Liver (tissue), 8 donors: ENCODE measurements at regions not wholly inside any gene's neighbourhood (a gene's known extent, or its start where the extent isn't known, plus 50 kb on each side); places are given as distances from the start of the nearest gene placed in this dataset.

Experiments used
- DNase-seq: peaks from one replicate; pipeline ENCODE4 v3.0.0-alpha.2; 2017; ENCODE audit warnings: low spot score
- H3K27ac ChIP-seq, 2 donors: one replicate each; pipeline ENCODE4 v1.7.0; 2013; ENCODE audit warnings: inconsistent platforms in 2 of 2, low read length in 2 of 2, control low read depth in 1 of 2, low read depth in 1 of 2, mild to moderate bottlenecking in 1 of 2
- H3K27me3 ChIP-seq, 4 donors: one replicate each; pipeline versions ENCODE4 v1.6.1 to v1.7.0; 2013; ENCODE audit warnings: low read length in 3 of 4, inconsistent platforms in 1 of 4, mild to moderate bottlenecking in 1 of 4, moderate library complexity in 1 of 4; ENCODE audit not compliant: control insufficient read depth in 4 of 4, insufficient read depth in 4 of 4
- H3K36me3 ChIP-seq, 4 donors: one replicate each; pipeline versions ENCODE4 v1.6.1 to v1.7.0; 2013; ENCODE audit warnings: low read length in 3 of 4, mild to moderate bottlenecking in 3 of 4, low read depth in 1 of 4, moderate library complexity in 1 of 4; ENCODE audit not compliant: control insufficient read depth in 4 of 4, insufficient read depth in 3 of 4
- H3K4me1 ChIP-seq, 4 donors: one replicate each; pipeline versions ENCODE4 v1.6.1 to v1.7.0; 2013; ENCODE audit warnings: low read length in 3 of 4, mild to moderate bottlenecking in 3 of 4, moderate library complexity in 1 of 4; ENCODE audit not compliant: control insufficient read depth in 4 of 4, insufficient read depth in 4 of 4
- H3K4me3 ChIP-seq, 3 donors: one replicate each; pipeline versions ENCODE4 v1.6.1 to v1.7.0; 2013; ENCODE audit warnings: low read length in 3 of 3, control low read depth in 1 of 3, low read depth in 1 of 3, mild to moderate bottlenecking in 1 of 3
- H3K9ac ChIP-seq, 2 donors: one replicate each; pipeline ENCODE4 v1.7.0; 2013; ENCODE audit warnings: low read length in 2 of 2, mild to moderate bottlenecking in 2 of 2, moderate library complexity in 2 of 2, control low read depth in 1 of 2, low read depth in 1 of 2
- H3K9me3 ChIP-seq, 4 donors: one replicate each; pipeline versions ENCODE4 v1.6.1 to v1.7.0; 2013; ENCODE audit warnings: low read length in 3 of 4; ENCODE audit not compliant: control insufficient read depth in 4 of 4
- ATF3 ChIP-seq: IDR thresholded peaks from 2 replicates; pipeline ENCODE4 v1.6.1; 2016; ENCODE audit warnings: antibody characterized with exemption
- CTCF ChIP-seq: fragments of 150-350 bp; IDR thresholded peaks from 2 replicates; pipeline ENCODE4 v1.5.1; 2017; ENCODE audit warnings: improper control_type of control experiment, low read depth, low read length; ENCODE audit not compliant: missing input control
- EGR1 ChIP-seq, 2 donors: IDR thresholded peaks; 2 replicates each; pipeline ENCODE4 v1.6.1; 2016 to 2018; ENCODE audit warnings: antibody characterized with exemption in 2 of 2, low read depth in 2 of 2
- GABPA ChIP-seq, 2 donors: IDR thresholded peaks in 1 of 2; conservative IDR thresholded peaks in 1 of 2; 2 replicates each; pipeline ENCODE4 v1.6.1; 2016; ENCODE audit warnings: antibody characterized with exemption in 2 of 2, mild to moderate bottlenecking in 1 of 2, moderate library complexity in 1 of 2
- HNF4A ChIP-seq, 2 donors: conservative IDR thresholded peaks; 2 replicates each; pipeline ENCODE4 v1.6.1; 2016; ENCODE audit warnings: antibody characterized with exemption in 2 of 2, mild to moderate bottlenecking in 2 of 2
- RAD21 ChIP-seq, 2 donors: IDR thresholded peaks; 2 replicates each; pipeline ENCODE4 v1.6.1; 2016; ENCODE audit warnings: antibody characterized with exemption in 2 of 2, mild to moderate bottlenecking in 2 of 2
- REST ChIP-seq: IDR thresholded peaks from 2 replicates; pipeline ENCODE4 v1.6.1; 2016; ENCODE audit warnings: antibody characterized with exemption, mild to moderate bottlenecking
- RXRA ChIP-seq, 2 donors: IDR thresholded peaks; 2 replicates each; pipeline ENCODE4 v1.6.1; 2017 to 2018; ENCODE audit warnings: antibody characterized with exemption in 2 of 2, mild to moderate bottlenecking in 1 of 2
- SP1 ChIP-seq: IDR thresholded peaks from 2 replicates; pipeline ENCODE4 v1.6.1; 2018; ENCODE audit warnings: antibody characterized with exemption, mild to moderate bottlenecking
- YY1 ChIP-seq: IDR thresholded peaks from 2 replicates; pipeline ENCODE4 v1.6.1; 2016; ENCODE audit warnings: antibody characterized with exemption, mild to moderate bottlenecking
- ZBTB33 ChIP-seq: IDR thresholded peaks from 2 replicates; pipeline ENCODE4 v1.6.1; 2016; ENCODE audit warnings: antibody characterized with exemption
- WGBS: extraction: QIAGEN DNeasy Blood & Tissue Kit; methylation state at CpG from one replicate; pipeline ENCODE4 v1.1.7; 2013; 5-methylcytosine and 5-hydroxymethylcytosine counted together
- donor health status: healthy.
- donor health status: healthy.
- donor health status: healthy.
- donor health status: healthy.
- donor health status: healthy.

- WGBS = 76% methylated on average over 5 of the region's 5 CpGs
- no peak overlapping the region for H3K27ac ChIP-seq
- DNase-seq = no peak
- H3K9ac ChIP-seq = no peak overlapping the region
- no peak overlapping the region for H3K4me3 ChIP-seq
- H3K9me3 ChIP-seq = peaks cover 4 to 10% (median 7%) of the 10 kb centered on the region in 4 donors
- H3K4me1 ChIP-seq = peaks cover 0 to 10% (median 7%) of the 10 kb centered on the region in 4 donors
- TF ChIP-seq ATF3 (no peak), HNF4A (conservative IDR thresholded peaks at IDR 0.05) (no peak), YY1 (no peak), REST (no peak), EGR1 (IDR thresholded peaks at IDR 0.05; ENCODE audit: low read depth in 2 of 2) (no peak), RXRA (IDR thresholded peaks at IDR 0.05) (no peak), ZBTB33 (no peak), CTCF (no peak), GABPA (IDR thresholded peaks at IDR 0.05 in 1 of 2, conservative IDR thresholded peaks at IDR 0.05 in 1 of 2) (no peak)
- no peaks in the 10 kb centered on the region for H3K36me3 ChIP-seq
- H3K27me3 ChIP-seq = no peaks in the 10 kb centered on the region
These were observed 255.3 kb downstream of the TEX29 start for GRCh38 chr13:111575719-111576118.

- Histone ChIP-seq H3K27me3 (no peaks in the 10 kb centered on the region), H3K9ac (no peak overlapping the region), H3K27ac (no peak overlapping the region), H3K4me1 (peaks cover 0 to 10% (median 7%) of the 10 kb centered on the region in 4 donors), H3K36me3 (no peaks in the 10 kb centered on the region), H3K9me3 (peaks cover 4 to 10% (median 7%) of the 10 kb centered on the region in 4 donors), H3K4me3 (no peak overlapping the region)
- no peak for DNase-seq
- TF ChIP-seq SP1 (peak; percentile 32), RAD21 (IDR thresholded peaks at IDR 0.05) (peak in 1 of 2 donors; percentile 19), HNF4A (conservative IDR thresholded peaks at IDR 0.05) (peak; percentile 48 to 68), ATF3 (no peak)
- WGBS = 76% methylated on average over 9 of the region's 9 CpGs
These were observed 256.9 kb downstream of the TEX29 start for GRCh38 chr13:111577208-111577828.
